A204.1 (cell line): ENCODE measurements at regions not wholly inside any gene's neighbourhood (a gene's known extent, or its start where the extent isn't known, plus 50 kb on each side); places are given as distances from the start of the nearest gene placed in this dataset.

ENCODE experiments used
- FAIRE-seq: peaks from 2 replicates; lab custom pipeline; 2012; peaks lifted over from hg19 to GRCh38; lab: Jason Lieb, UNC

- FAIRE-seq = no peak
These were observed 1277.3 kb downstream of the SLC16A7 start for GRCh38 chr12:60872850-60873713.

- no peak for FAIRE-seq
These were observed 1278.3 kb downstream of the SLC16A7 start for GRCh38 chr12:60874091-60874490.

GRCh38 chr12:60920841-60921495, 1325.1 kb downstream of the SLC16A7 start:
- peak; percentile 9 for FAIRE-seq

- no peak for FAIRE-seq
These were observed 1325.7 kb downstream of the SLC16A7 start for GRCh38 chr12:60921541-60921940.

- FAIRE-seq = no peak
These were observed 1330.4 kb downstream of the SLC16A7 start for GRCh38 chr12:60926256-60926655.

- FAIRE-seq = no peak
These were observed 1330.1 kb upstream of the USP15 start for GRCh38 chr12:60930151-60930550.

GRCh38 chr12:60935981-60936761, 1324.0 kb upstream of the USP15 start:
- FAIRE-seq = no peak

GRCh38 chr12:60947533-60947932, 1312.7 kb upstream of the USP15 start:
- FAIRE-seq = no peak

GRCh38 chr12:60967128-60967527, 1293.1 kb upstream of the USP15 start:
- no peak for FAIRE-seq

- no peak for FAIRE-seq
These were observed 1282.2 kb upstream of the USP15 start for GRCh38 chr12:60977966-60978365.

GRCh38 chr12:60980558-60980957, 1279.6 kb upstream of the USP15 start:
- FAIRE-seq = no peak

GRCh38 chr12:60981473-60981872, 1278.7 kb upstream of the USP15 start:
- no peak for FAIRE-seq

- no peak for FAIRE-seq
These were observed 1268.1 kb upstream of the USP15 start for GRCh38 chr12:60992087-60992486.

- FAIRE-seq = no peak
These were observed 1264.9 kb upstream of the USP15 start for GRCh38 chr12:60995256-60995825.

GRCh38 chr12:60997869-60998378, 1262.3 kb upstream of the USP15 start:
- no peak for FAIRE-seq

- no peak for FAIRE-seq
These were observed 1251.0 kb upstream of the USP15 start for GRCh38 chr12:61009192-61009591.

- FAIRE-seq = no peak
These were observed 1248.3 kb upstream of the USP15 start for GRCh38 chr12:61011767-61012423.

GRCh38 chr12:61018571-61018970, 1241.6 kb upstream of the USP15 start:
- no peak for FAIRE-seq

- FAIRE-seq = no peak
These were observed 1237.0 kb upstream of the USP15 start for GRCh38 chr12:61023231-61023630.

GRCh38 chr12:61029516-61029915, 1230.7 kb upstream of the USP15 start:
- no peak for FAIRE-seq

GRCh38 chr12:61037792-61038191, 1222.4 kb upstream of the USP15 start:
- FAIRE-seq = no peak

- no peak for FAIRE-seq
These were observed 1216.4 kb upstream of the USP15 start for GRCh38 chr12:61043838-61044237.
